ENCODE measurements at regions not wholly inside any gene's neighbourhood (a gene's known extent, or its start where the extent isn't known, plus 50 kb on each side); places are given as distances from the start of the nearest gene placed in this dataset.

- no peak for TF ChIP-seq CTCF (IDR thresholded peaks at IDR 0.05; ENCODE audit: low read depth, low read length)
- Histone ChIP-seq H3K27ac (ENCODE audit: low read depth, low read length) (no peak overlapping the region), H3K4me3 (ENCODE audit: low read depth, low read length) (no peak overlapping the region), H3K27me3 (ENCODE audit: control insufficient read depth, insufficient read depth, low read length) (no peaks in the 10 kb centered on the region), H3K9me3 (ENCODE audit: control insufficient read depth, insufficient read depth, low read length) (no peaks in the 10 kb centered on the region; the same call in 1 of the 2 replicates)
- ChIA-PET CTCF (interaction anchor here (0.6 kb wide), 1 partner anchor 61 kb away, joined by 4 read pairs; no protein-coding TSS in a partner anchor), POLR2A (no interaction called here)
- no peak for DNase-seq (ENCODE audit: low read depth, low spot score)
These were observed 1307.2 kb downstream of the EFNA5 start for GRCh38 chr5:106363578-106363977.

- Histone ChIP-seq H3K27ac (ENCODE audit: low read depth, low read length) (no peak overlapping the region), H3K27me3 (ENCODE audit: control insufficient read depth, insufficient read depth, low read length) (no peaks in the 10 kb centered on the region), H3K9me3 (ENCODE audit: control insufficient read depth, insufficient read depth, low read length) (no peaks in the 10 kb centered on the region; the same call in 1 of the 2 replicates), H3K4me3 (ENCODE audit: low read depth, low read length) (no peak overlapping the region)
- ChIA-PET POLR2A (no interaction called here), CTCF (no interaction called here)
- DNase-seq (ENCODE audit: low read depth, low spot score) = no peak
- no peak for TF ChIP-seq CTCF (IDR thresholded peaks at IDR 0.05; ENCODE audit: low read depth, low read length)
These were observed 1308.8 kb downstream of the EFNA5 start for GRCh38 chr5:106361905-106362304.

GRCh38 chr5:106331415-106331814 lies 1339.3 kb downstream of the EFNA5 start:
- H3K9me3 ChIP-seq (ENCODE audit: control insufficient read depth, insufficient read depth, low read length) = no peaks in the 10 kb centered on the region
- no peak overlapping the region for H3K4me3 ChIP-seq (ENCODE audit: low read depth, low read length)
- DNase-seq (ENCODE audit: low read depth, low spot score) = peak; percentile 96
- TF ChIP-seq CTCF (IDR thresholded peaks at IDR 0.05; ENCODE audit: low read depth, low read length) = no peak
- no peak overlapping the region for H3K27ac ChIP-seq (ENCODE audit: low read depth, low read length)
- CTCF ChIA-PET = no interaction called here
- POLR2A ChIA-PET = no interaction called here
- no peaks in the 10 kb centered on the region for H3K27me3 ChIP-seq (ENCODE audit: control insufficient read depth, insufficient read depth, low read length)

GRCh38 chr5:106324356-106324755 lies 1346.4 kb downstream of the EFNA5 start:
- CTCF ChIA-PET = no interaction called here
- Histone ChIP-seq H3K27ac (ENCODE audit: low read depth, low read length) (no peak overlapping the region), H3K9me3 (ENCODE audit: control insufficient read depth, insufficient read depth, low read length) (no peaks in the 10 kb centered on the region), H3K4me3 (ENCODE audit: low read depth, low read length) (no peak overlapping the region), H3K27me3 (ENCODE audit: control insufficient read depth, insufficient read depth, low read length) (no peaks in the 10 kb centered on the region)
- POLR2A ChIA-PET = no interaction called here
- no peak for TF ChIP-seq CTCF (IDR thresholded peaks at IDR 0.05; ENCODE audit: low read depth, low read length)
- no peak for DNase-seq (ENCODE audit: low read depth, low spot score)

GRCh38 chr5:106321242-106321641 lies 1349.5 kb downstream of the EFNA5 start:
- no peak for DNase-seq (ENCODE audit: low read depth, low spot score)
- Histone ChIP-seq H3K4me3 (ENCODE audit: low read depth, low read length) (no peak overlapping the region), H3K27ac (ENCODE audit: low read depth, low read length) (no peak overlapping the region), H3K9me3 (ENCODE audit: control insufficient read depth, insufficient read depth, low read length) (no peaks in the 10 kb centered on the region), H3K27me3 (ENCODE audit: control insufficient read depth, insufficient read depth, low read length) (no peaks in the 10 kb centered on the region)
- TF ChIP-seq CTCF (IDR thresholded peaks at IDR 0.05; ENCODE audit: low read depth, low read length) = no peak
- ChIA-PET POLR2A (no interaction called here), CTCF (no interaction called here)
